Left ventricle myocardium superior (tissue), 1 donor: ENCODE measurements at regions not wholly inside any gene's neighbourhood (a gene's known extent, or its start where the extent isn't known, plus 50 kb on each side); places are given as distances from the start of the nearest gene placed in this dataset.

Experiments used
- ATAC-seq: fragments of 200-7000 bp; cut with Tn5 transposase; one replicate; pipeline ENCODE4 v1.9.1; 2020; ENCODE audit warnings: mild to moderate bottlenecking, moderate library complexity
- DNase-seq: peaks from one replicate; pipeline ENCODE4 v3.0.0-alpha.2; 2020
- intact Hi-C: fragments of 100-400 bp; cut with micrococcal nuclease; formaldehyde crosslinking; loops from one replicate; pipeline ENCODE4 v1.11.0; 2022
- donor health status: DM: no; HTN: yes; CAD: no; lungs with severe emphysema.

DNA sequence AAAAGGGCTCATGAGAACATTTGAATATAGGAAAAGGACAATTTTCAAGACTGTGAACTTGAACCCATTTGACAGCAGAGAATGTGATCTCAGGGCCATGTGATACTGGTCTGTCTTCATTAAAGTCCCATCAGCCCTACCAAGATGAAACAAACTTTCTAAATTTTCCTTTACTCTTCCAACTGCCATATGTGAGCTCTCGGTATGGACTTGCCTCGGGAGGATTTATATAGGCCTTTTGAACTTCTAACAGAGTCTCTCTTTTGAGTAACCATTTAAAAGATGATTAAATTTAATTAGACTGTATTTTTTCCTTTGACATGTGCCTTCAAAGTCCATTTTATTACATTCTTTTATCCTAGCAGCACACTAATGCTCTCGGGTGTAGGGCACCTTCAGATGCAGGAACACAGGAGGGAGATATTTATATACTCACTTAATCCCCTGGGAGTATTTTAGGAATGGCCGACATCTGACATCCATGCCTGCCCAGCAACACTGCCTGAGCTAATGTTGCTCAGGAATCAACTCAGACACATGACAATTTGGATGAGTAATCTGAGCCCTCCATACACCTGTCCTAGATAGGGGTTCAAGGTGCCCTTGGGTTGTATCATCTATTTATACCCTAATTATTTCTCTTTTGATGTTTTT is 155.0 kb downstream of the SLC7A11 start:
- DNase-seq, result no peak
- intact Hi-C loops, result no loop called here
- peak; percentile 94 for ATAC-seq

- ATAC-seq, result no peak
- intact Hi-C loops, result no loop called here
- no peak for DNase-seq
These were observed 155.5 kb downstream of the SLC7A11 start for GRCh38 chr4:138086611-138087041.

GRCh38 chr4:138085736-138086305 is 156.3 kb downstream of the SLC7A11 start:
- ATAC-seq, result no peak
- DNase-seq, result no peak
- intact Hi-C loops, result no loop called here

- no peak for DNase-seq
- peak; percentile 42 for ATAC-seq
- intact Hi-C loops, result no loop called here
These were observed 163.2 kb downstream of the SLC7A11 start for GRCh38 chr4:138078751-138079520.

DNA sequence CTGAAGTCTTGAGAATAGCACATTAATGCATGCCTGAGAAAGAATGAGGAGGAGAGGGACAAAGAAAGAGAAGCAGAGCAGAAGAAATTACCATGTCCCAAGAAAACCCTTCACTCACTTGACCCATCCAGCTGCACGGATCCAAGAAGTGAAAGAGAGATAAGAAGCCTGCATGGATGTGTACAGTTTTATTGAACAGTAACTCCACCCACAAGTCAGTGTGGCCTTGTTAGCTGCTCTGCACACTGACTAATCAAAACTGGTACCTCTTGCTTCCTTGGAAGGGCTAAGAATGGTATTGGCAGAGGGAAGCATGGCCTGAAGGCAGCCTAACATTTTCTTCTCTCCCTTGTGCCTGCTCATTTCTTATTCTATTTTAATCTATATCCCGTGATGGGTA is 163.9 kb downstream of the SLC7A11 start:
- ATAC-seq, result no peak
- intact Hi-C loops, result no loop called here
- DNase-seq, result no peak

- intact Hi-C loops, result no loop called here
- no peak for DNase-seq
- ATAC-seq, result no peak
These were observed 165.6 kb downstream of the SLC7A11 start for GRCh38 chr4:138076561-138076960.

GRCh38 chr4:138070816-138071215 is 171.3 kb downstream of the SLC7A11 start:
- ATAC-seq, result no peak
- no peak for DNase-seq
- intact Hi-C loops, result no loop called here

DNA sequence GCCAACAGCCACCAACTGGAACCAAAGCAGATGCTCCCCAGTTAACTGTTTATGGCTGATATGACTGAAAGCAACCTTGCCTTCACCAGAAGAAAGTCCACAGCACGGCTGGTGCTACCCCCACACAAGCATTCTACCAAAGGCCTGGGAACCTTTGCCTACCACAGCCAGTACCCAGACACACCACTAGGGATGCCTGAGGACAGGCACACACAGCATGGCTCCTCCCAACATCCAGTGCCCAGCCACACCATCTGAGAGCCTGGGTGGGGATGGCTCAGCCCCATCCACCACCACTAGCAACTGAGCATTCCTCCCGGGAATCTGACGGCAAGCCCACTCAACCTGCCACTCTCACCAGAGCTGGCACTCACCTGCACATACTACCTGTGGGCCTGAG is 178.6 kb downstream of the SLC7A11 start:
- DNase-seq, result no peak
- ATAC-seq, result no peak
- intact Hi-C loops, result no loop called here

DNA sequence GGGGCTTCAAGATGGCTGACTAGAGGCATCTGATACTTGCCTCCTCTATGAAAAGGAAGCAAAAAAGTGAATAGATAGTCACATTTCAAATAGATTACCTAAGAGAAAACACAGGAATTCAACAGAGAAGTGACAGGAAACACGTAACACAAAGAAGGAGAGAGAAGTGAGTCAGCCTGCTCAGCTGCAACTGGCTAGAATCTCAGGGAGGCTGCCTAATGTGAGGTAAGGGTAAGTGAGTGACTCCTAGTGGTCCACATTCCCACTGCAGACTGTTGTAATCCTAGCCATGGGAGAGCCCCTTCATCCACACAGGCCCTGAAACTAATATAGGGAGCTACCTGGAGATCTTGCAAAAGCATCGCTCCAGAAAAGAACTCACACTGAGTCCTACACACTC is 179.2 kb downstream of the SLC7A11 start:
- ATAC-seq (no peak), DNase-seq (no peak)
- intact Hi-C loops, result no loop called here

- intact Hi-C loops, result no loop called here
- ATAC-seq (no peak), DNase-seq (no peak)
These were observed 185.6 kb downstream of the SLC7A11 start for GRCh38 chr4:138056541-138056940.

- DNase-seq, result no peak
- ATAC-seq, result no peak
- intact Hi-C loops, result no loop called here
These were observed 186.3 kb downstream of the SLC7A11 start for GRCh38 chr4:138055890-138056289.

GRCh38 chr4:138053641-138054301 is 188.4 kb downstream of the SLC7A11 start:
- no peak for DNase-seq
- intact Hi-C loops, result no loop called here
- no peak for ATAC-seq

DNA sequence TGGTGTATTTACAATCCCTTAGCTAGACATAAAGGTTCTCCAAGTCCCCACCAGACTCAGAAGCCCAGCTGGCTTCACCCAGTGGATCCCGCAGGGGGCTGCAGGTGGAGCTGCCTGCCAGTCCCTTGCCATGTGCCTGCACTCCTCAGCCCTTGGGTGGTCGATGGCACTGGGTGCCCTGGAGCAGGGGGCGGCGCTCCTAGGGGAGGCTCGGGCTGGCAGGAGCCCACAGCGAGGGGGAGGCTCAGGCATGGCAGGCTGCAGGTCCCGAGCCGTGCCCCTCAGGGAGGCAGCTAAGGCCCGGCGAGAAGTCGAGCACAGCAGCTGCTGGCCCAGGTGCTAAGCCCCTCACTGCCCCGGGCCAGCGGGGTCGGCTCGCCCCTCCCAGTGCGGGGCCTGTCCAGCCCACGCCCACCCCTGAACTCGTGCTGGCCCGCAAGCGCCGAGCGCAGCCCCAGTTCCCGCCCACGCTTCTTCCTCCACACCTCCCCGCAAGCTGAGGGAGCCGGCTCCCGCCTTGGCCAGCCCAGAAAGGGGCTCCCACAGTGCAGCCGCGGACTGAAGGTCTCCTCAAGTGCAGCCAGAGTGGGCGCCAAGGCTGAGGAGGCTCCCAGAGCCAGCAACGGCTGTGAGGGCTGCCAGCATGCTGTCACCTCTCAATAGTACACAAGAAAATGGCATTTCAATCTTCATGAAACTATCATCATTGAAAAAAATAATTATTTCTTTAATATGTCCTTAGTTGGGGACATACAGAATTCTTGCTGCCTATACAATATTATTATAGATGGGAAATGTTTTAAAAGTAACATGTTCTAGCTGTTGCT is 189.1 kb downstream of the SLC7A11 start:
- no peak for ATAC-seq
- intact Hi-C loops, result no loop called here
- peak; percentile 21 for DNase-seq

GRCh38 chr4:138051157-138051556 is 191.0 kb downstream of the SLC7A11 start:
- intact Hi-C loops, result no loop called here
- ATAC-seq (no peak), DNase-seq (no peak)

GRCh38 chr4:138050601-138051000 is 191.5 kb downstream of the SLC7A11 start:
- DNase-seq (no peak), ATAC-seq (no peak)
- intact Hi-C loops, result no loop called here

DNA sequence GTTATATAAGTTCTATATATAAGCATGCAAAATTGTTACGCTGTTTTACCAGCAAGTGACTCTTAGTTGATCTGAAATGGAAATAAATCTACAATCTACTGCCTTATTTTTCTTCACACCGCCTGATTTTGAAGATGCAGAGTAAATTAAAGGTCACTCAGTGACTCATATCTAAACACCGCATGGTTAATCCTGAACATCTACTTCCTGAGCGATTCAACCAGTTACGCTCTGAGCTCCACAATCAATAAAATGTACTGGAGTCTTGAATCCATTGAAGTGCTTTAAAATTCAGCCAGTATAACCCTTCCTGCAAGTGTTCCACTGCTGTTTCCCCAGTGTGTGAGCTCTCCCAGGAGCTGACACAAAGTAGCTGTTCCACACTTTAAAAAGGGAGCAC is 192.8 kb downstream of the SLC7A11 start:
- no peak for ATAC-seq
- intact Hi-C loops, result no loop called here

DNA sequence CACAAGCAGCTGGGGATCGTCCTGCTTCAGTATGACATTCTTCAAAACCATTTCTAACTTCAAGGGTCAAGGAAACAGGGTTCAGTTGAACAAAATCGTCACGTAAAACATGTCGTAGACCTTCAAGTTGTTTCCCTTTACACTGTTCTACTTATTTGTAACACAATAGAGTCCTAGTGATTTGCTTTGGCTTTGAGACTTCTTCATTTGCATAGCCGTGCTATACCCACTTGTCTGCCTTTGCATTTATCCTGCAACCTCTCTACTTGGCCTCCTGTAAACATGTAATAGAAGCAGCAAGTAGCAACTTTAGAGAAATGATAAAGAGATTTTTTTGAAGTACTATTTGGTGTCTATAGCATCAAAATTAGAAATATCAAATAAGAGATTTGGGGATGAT is 194.9 kb downstream of the SLC7A11 start:
- no peak for ATAC-seq
- intact Hi-C loops, result no loop called here

More for the DNA sequence above, 192.8 kb downstream of the SLC7A11 start:
- no peak for DNase-seq

DNA sequence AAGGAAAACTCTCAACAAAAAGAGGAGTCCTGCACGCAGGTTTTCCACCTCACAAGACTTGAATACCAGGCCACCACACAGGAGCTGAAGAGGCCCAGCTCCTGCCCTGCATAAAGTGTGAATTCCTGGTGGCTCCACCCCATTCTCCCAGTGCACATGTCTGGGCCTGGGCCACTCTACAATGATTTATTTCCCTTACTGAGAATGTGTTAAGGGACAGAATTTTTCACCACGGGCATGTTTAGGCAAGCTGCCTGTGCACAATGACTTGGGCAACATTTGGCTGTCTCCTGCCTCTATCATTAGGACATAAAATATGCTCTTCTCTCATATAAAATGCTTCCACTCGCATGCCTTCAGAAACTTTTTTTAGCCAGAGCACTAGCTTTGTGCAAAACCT is 197.1 kb downstream of the SLC7A11 start:
- ATAC-seq (no peak), DNase-seq (no peak)
- intact Hi-C loops, result no loop called here

More for the DNA sequence above, 194.9 kb downstream of the SLC7A11 start:
- no peak for DNase-seq

DNA sequence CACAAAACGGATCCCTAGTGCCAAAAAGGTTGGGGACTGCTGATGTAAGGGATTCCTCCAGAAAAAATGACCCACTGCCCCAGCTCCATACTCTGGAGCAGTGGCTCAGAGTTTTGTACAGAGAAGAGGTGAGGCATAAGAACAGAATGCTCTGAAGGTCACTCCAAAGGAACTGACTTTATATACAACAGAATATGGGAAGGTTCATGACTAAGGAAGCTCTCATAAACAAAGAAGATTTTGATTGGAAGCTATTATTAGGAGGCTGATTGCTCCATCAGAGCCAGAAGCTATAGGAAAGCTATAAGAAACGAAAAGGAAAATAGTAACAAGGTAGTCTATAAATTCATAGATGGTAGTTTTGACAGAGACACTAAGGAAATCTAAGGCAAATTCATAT is 203.1 kb downstream of the SLC7A11 start:
- intact Hi-C loops, result loop anchor here (5.0 to 10.0 kb wide), 3 partner anchors 143 to 836 kb away; no protein-coding TSS in a partner anchor
- no peak for DNase-seq
- ATAC-seq, result no peak
